H9 (cell line): ENCODE measurements at regions not wholly inside any gene's neighbourhood (a gene's known extent, or its start where the extent isn't known, plus 50 kb on each side); places are given as distances from the start of the nearest gene placed in this dataset.

Source experiments
- DNase-seq: peaks from one replicate; pipeline ENCODE4 v3.0.0-alpha.2; 2017
- H2AFZ ChIP-seq: one replicate; pipeline ENCODE4 v1.6.1; 2013; ENCODE audit warnings: mild to moderate bottlenecking, low read length, control low read depth, moderate library complexity
- H2AK5ac ChIP-seq: 2 replicates; pipeline ENCODE4 v1.6.1; 2013; ENCODE audit warnings: low read length, control low read depth, mixed read lengths; ENCODE audit not compliant: insufficient read length
- H2BK120ac ChIP-seq: one replicate; pipeline ENCODE4 v1.6.1; 2013; ENCODE audit warnings: low read depth, mild to moderate bottlenecking, low read length, control low read depth, inconsistent platforms; ENCODE audit not compliant: poor library complexity, severe bottlenecking
- H2BK12ac ChIP-seq: 2 replicates; pipeline ENCODE4 v1.6.1; 2013; ENCODE audit warnings: low read length, control low read depth, mixed read lengths, low read depth; ENCODE audit not compliant: insufficient read length
- H2BK15ac ChIP-seq: 2 replicates; pipeline ENCODE4 v1.6.1; 2013; ENCODE audit warnings: low read depth, low read length, control low read depth
- H2BK20ac ChIP-seq: one replicate; pipeline ENCODE4 v1.6.1; 2013; ENCODE audit warnings: low read depth, mild to moderate bottlenecking, low read length, control low read depth, inconsistent platforms; ENCODE audit not compliant: poor library complexity, severe bottlenecking
- H2BK5ac ChIP-seq: 2 replicates; pipeline ENCODE4 v1.6.1; 2013; ENCODE audit warnings: low read length, control low read depth, mixed read lengths; ENCODE audit not compliant: insufficient read length
- H3K14ac ChIP-seq: 2 replicates; pipeline ENCODE4 v1.6.1; 2013; ENCODE audit warnings: low read length, control low read depth; ENCODE audit not compliant: insufficient read depth
- H3K18ac ChIP-seq: 2 replicates; pipeline ENCODE4 v1.6.1; 2013; ENCODE audit warnings: low read depth, mild to moderate bottlenecking, mixed read lengths, low read length, control low read depth; ENCODE audit not compliant: insufficient read length
- H3K23ac ChIP-seq: 2 replicates; pipeline ENCODE4 v1.6.1; 2013; ENCODE audit warnings: low read length, control low read depth, mixed read lengths, low read depth; ENCODE audit not compliant: insufficient read length
- H3K23me2 ChIP-seq: 2 replicates; pipeline ENCODE4 v1.6.1; 2013; ENCODE audit warnings: low read depth, mild to moderate bottlenecking, mixed read lengths, low read length, control low read depth; ENCODE audit not compliant: insufficient read length, poor library complexity, severe bottlenecking
- H3K27ac ChIP-seq: 2 replicates; pipeline ENCODE4 v1.5.1; 2013; ENCODE audit warnings: low read length, control low read depth, mixed read lengths, low read depth; ENCODE audit not compliant: insufficient read length
- H3K27me3 ChIP-seq: 2 replicates; pipeline ENCODE4 v1.6.1; 2013; ENCODE audit warnings: low read length, control low read depth, inconsistent platforms; ENCODE audit not compliant: insufficient read depth
- H3K4ac ChIP-seq: 2 replicates; pipeline ENCODE4 v1.6.1; 2013; ENCODE audit warnings: low read depth, mild to moderate bottlenecking, control low read depth, inconsistent platforms, low read length, moderate library complexity
- H3K4me1 ChIP-seq: 2 replicates; pipeline ENCODE4 v1.6.1; 2013; ENCODE audit warnings: low read length, control low read depth, inconsistent platforms; ENCODE audit not compliant: insufficient read depth
- H3K4me2 ChIP-seq: 2 replicates; pipeline ENCODE4 v1.6.1; 2013; ENCODE audit warnings: low read length, control low read depth, mixed read lengths; ENCODE audit not compliant: insufficient read length, insufficient read depth
- H3K56ac ChIP-seq: 2 replicates; pipeline ENCODE4 v1.6.1; 2013; ENCODE audit warnings: low read depth, mild to moderate bottlenecking, mixed read lengths, low read length, control low read depth; ENCODE audit not compliant: insufficient read length
- H3K79me1 ChIP-seq: 2 replicates; pipeline ENCODE4 v1.6.1; 2013; ENCODE audit warnings: low read depth, mild to moderate bottlenecking, moderate library complexity, low read length, control low read depth, inconsistent platforms; ENCODE audit not compliant: insufficient read depth, poor library complexity, severe bottlenecking
- H3K79me2 ChIP-seq: 2 replicates; pipeline ENCODE4 v1.6.1; 2013; ENCODE audit warnings: low read length, control low read depth, inconsistent platforms; ENCODE audit not compliant: insufficient read depth
- H3K9ac ChIP-seq: 2 replicates; pipeline ENCODE4 v1.6.1; 2013; ENCODE audit warnings: low read length, control low read depth, mixed read lengths; ENCODE audit not compliant: insufficient read length; ENCODE audit errors: extremely low read depth
- H3K9me3 ChIP-seq: one replicate; pipeline ENCODE4 v1.6.1; 2013; ENCODE audit warnings: low read depth, low read length, inconsistent platforms; ENCODE audit not compliant: control insufficient read depth
- H3T11ph ChIP-seq: one replicate; pipeline ENCODE4 v1.6.1; 2013; ENCODE audit warnings: mild to moderate bottlenecking, low read length, control low read depth, inconsistent platforms
- H4K20me1 ChIP-seq: one replicate; pipeline ENCODE4 v1.6.1; 2013; ENCODE audit not compliant: control insufficient read depth, insufficient read length, insufficient read depth
- H4K5ac ChIP-seq: 2 replicates; pipeline ENCODE4 v1.6.1; 2013; ENCODE audit warnings: low read depth, mild to moderate bottlenecking, mixed read lengths, low read length, control low read depth; ENCODE audit not compliant: insufficient read length
- H4K8ac ChIP-seq: replicated peaks from 2 replicates; pipeline ENCODE4 v1.6.1; 2013; ENCODE audit warnings: low read length, control low read depth, mixed read lengths, low read depth; ENCODE audit not compliant: insufficient read length
- H4K91ac ChIP-seq: 2 replicates; pipeline ENCODE4 v1.6.1; 2013; ENCODE audit warnings: low read depth, mild to moderate bottlenecking, moderate library complexity, mixed read lengths, low read length, control low read depth; ENCODE audit not compliant: insufficient read length
- H3K27ac Mint-ChIP-seq, 3 experiments: 2 replicates in 2 of 3; 3 replicates in 1 of 3; pipeline ENCODE4 v1.8.0; 2020 to 2021; ENCODE audit warnings: mixed read lengths in 3 of 3, mild to moderate bottlenecking in 1 of 3, moderate library complexity in 1 of 3
- H3K27me3 Mint-ChIP-seq: 2 replicates; pipeline ENCODE4 v1.8.0; 2021; ENCODE audit warnings: low read depth, mild to moderate bottlenecking, moderate library complexity, mixed read lengths
- H3K36me3 Mint-ChIP-seq, 3 experiments: 2 replicates in 2 of 3; 3 replicates in 1 of 3; pipeline ENCODE4 v1.8.0; 2020 to 2021; ENCODE audit warnings: low read depth in 3 of 3, mixed read lengths in 3 of 3; ENCODE audit not compliant: insufficient read depth in 1 of 3
- H3K4me1 Mint-ChIP-seq, 2 experiments: 2 replicates each; pipeline ENCODE4 v1.8.0; 2020; ENCODE audit warnings: mixed read lengths in 2 of 2
- H3K4me3 Mint-ChIP-seq, 2 experiments: 2 replicates in 1 of 2; 3 replicates in 1 of 2; pipeline ENCODE4 v1.8.0; 2020 to 2021; ENCODE audit warnings: mild to moderate bottlenecking in 2 of 2, mixed read lengths in 2 of 2, moderate library complexity in 1 of 2
- H3K9me3 Mint-ChIP-seq, 2 experiments: 2 replicates in 1 of 2; 3 replicates in 1 of 2; pipeline ENCODE4 v1.8.0; 2020; ENCODE audit warnings: mild to moderate bottlenecking in 2 of 2, mixed read lengths in 2 of 2, moderate library complexity in 1 of 2
- WGBS: extraction: QIAGEN DNeasy Blood & Tissue Kit; methylation state at CpG from one replicate; pipeline ENCODE4 v1.1.7; 2013; ENCODE audit warnings: missing lambda C conversion rate, low lambda C conversion rate, mixed read lengths; ENCODE audit not compliant: insufficient read length; ENCODE audit errors: extremely low coverage; 5-methylcytosine and 5-hydroxymethylcytosine counted together
- TF ChIP-seq, protein P1 (sequence below): fragments of 200-600 bp; sonication (generic); conservative IDR thresholded peaks from 3 replicates; pipeline ENCODE4 v1.8.0; 2021; ENCODE audit warnings: antibody characterized with exemption, mild to moderate bottlenecking

DNA sequence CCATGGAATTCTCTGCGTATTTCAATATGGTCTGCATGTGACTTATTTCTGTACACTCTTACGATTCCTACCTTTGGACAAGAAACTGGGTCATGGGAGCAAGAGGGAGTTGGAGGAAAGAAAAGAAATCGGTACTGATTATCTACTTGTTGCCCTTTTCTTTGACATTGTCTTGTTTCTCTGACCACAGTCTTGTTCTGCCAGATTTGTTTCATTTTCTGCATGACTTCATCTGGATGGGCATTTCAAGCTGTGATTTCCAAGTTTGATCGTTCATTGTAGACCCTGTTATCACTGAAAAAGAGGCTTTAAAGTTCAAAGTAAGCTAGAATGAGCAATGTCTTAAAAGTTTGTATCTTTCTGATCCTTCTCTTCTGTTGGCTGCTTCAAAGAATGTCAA, 2186.3 kb upstream of the CELF4 start:
- peaks cover 20 to 24% of the 10 kb centered on the region in 2 experiments for H3K9me3 Mint-ChIP-seq
- no peak overlapping the region for H3K27ac ChIP-seq

More for the DNA sequence above, 2186.3 kb upstream of the CELF4 start:
- Mint-ChIP-seq H3K36me3 (peaks cover 48 to 51% (median 50%) of the 10 kb centered on the region in 3 experiments), H3K4me1 (peaks cover 4 to 9% of the 10 kb centered on the region in 2 experiments; a peak in 3 of 4 replicates), H3K27ac (no peak overlapping the region), H3K4me3 (no peak overlapping the region), H3K27me3 (no peaks in the 10 kb centered on the region)
- Histone ChIP-seq H2BK5ac (no peak overlapping the region), H4K5ac (no peak overlapping the region), H3K9ac (no peak overlapping the region), H3K18ac (no peak overlapping the region), H3K27me3 (no peaks in the 10 kb centered on the region), H3K23ac (no peak overlapping the region), H3K79me1 (no peaks in the 10 kb centered on the region), H3K4ac (no peak overlapping the region), H2AK5ac (no peak overlapping the region), H3K79me2 (peaks cover 1% of the 10 kb centered on the region; the same call in 1 of the 2 replicates), H3K9me3 (peaks cover 16% of the 10 kb centered on the region), H2BK15ac (no peak overlapping the region), H4K91ac (no peak overlapping the region), H2BK120ac (no peak overlapping the region), H3K14ac (no peak overlapping the region), H2BK20ac (no peak overlapping the region), H3K56ac (no peak overlapping the region), H4K8ac (no peak overlapping the region), H4K20me1 (no peaks in the 10 kb centered on the region), H2BK12ac (no peak overlapping the region), H3K4me1 (no peaks in the 10 kb centered on the region), H3K23me2 (no peaks in the 10 kb centered on the region), H3T11ph (no peak overlapping the region), H2AFZ (no peak overlapping the region), H3K4me2 (no peak overlapping the region)
- WGBS: no CpG with 5 or more reads among the region's 4 CpGs
- TF ChIP-seq, protein P1, sequence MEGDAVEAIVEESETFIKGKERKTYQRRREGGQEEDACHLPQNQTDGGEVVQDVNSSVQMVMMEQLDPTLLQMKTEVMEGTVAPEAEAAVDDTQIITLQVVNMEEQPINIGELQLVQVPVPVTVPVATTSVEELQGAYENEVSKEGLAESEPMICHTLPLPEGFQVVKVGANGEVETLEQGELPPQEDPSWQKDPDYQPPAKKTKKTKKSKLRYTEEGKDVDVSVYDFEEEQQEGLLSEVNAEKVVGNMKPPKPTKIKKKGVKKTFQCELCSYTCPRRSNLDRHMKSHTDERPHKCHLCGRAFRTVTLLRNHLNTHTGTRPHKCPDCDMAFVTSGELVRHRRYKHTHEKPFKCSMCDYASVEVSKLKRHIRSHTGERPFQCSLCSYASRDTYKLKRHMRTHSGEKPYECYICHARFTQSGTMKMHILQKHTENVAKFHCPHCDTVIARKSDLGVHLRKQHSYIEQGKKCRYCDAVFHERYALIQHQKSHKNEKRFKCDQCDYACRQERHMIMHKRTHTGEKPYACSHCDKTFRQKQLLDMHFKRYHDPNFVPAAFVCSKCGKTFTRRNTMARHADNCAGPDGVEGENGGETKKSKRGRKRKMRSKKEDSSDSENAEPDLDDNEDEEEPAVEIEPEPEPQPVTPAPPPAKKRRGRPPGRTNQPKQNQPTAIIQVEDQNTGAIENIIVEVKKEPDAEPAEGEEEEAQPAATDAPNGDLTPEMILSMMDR: no peak
- no peak for DNase-seq
